ENCODE measurements at regions not wholly inside any gene's neighbourhood (a gene's known extent, or its start where the extent isn't known, plus 50 kb on each side); places are given as distances from the start of the nearest gene placed in this dataset.

GRCh38 chr18:60319129-60319528, 53.4 kb downstream of the MC4R start:
- no peak overlapping the region for H3K4me3 ChIP-seq (ENCODE audit: control insufficient read depth, low read depth, low read length)
- TF ChIP-seq, protein P1, sequence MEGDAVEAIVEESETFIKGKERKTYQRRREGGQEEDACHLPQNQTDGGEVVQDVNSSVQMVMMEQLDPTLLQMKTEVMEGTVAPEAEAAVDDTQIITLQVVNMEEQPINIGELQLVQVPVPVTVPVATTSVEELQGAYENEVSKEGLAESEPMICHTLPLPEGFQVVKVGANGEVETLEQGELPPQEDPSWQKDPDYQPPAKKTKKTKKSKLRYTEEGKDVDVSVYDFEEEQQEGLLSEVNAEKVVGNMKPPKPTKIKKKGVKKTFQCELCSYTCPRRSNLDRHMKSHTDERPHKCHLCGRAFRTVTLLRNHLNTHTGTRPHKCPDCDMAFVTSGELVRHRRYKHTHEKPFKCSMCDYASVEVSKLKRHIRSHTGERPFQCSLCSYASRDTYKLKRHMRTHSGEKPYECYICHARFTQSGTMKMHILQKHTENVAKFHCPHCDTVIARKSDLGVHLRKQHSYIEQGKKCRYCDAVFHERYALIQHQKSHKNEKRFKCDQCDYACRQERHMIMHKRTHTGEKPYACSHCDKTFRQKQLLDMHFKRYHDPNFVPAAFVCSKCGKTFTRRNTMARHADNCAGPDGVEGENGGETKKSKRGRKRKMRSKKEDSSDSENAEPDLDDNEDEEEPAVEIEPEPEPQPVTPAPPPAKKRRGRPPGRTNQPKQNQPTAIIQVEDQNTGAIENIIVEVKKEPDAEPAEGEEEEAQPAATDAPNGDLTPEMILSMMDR (conservative IDR thresholded peaks at IDR 0.05; ENCODE audit: control insufficient read depth, insufficient read depth, low read depth, low read length): no peak
- no peak for DNase-seq (ENCODE audit: low read depth)

GRCh38 chr18:60311676-60312360, 60.8 kb downstream of the MC4R start:
- TF ChIP-seq, protein P1 (conservative IDR thresholded peaks at IDR 0.05; ENCODE audit: control insufficient read depth, insufficient read depth, low read depth, low read length): no peak
- no peak overlapping the region for H3K4me3 ChIP-seq (ENCODE audit: control insufficient read depth, low read depth, low read length)

GRCh38 chr18:60295674-60296073, 76.9 kb downstream of the MC4R start:
- DNase-seq (ENCODE audit: low read depth): no peak
- TF ChIP-seq, protein P1 (conservative IDR thresholded peaks at IDR 0.05; ENCODE audit: control insufficient read depth, insufficient read depth, low read depth, low read length): no peak
- no peak overlapping the region for H3K4me3 ChIP-seq (ENCODE audit: control insufficient read depth, low read depth, low read length)

More at GRCh38 chr18:60311676-60312360, 60.8 kb downstream of the MC4R start:
- DNase-seq (ENCODE audit: low read depth): no peak

DNA sequence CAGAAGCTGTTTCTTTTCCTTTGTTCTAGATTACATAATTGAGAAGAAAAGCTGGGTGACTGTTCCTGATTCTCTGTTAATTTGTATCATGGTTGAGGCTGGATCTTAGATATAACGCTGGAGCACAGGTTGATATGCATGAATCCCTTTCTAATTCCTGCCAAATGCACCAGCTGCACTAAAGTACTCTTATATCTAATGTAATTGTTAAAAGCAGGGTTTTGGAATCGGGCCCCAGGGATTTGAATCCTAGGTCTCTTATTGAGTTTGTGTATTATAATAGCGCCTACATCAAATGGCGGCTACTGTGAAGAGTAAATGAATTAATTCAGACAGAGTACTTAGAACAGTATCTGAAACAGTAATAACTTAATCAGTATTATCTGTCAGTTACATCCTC, 80.4 kb downstream of the MC4R start:
- TF ChIP-seq, protein P1 (conservative IDR thresholded peaks at IDR 0.05; ENCODE audit: control insufficient read depth, insufficient read depth, low read depth, low read length): no peak

GRCh38 chr18:60279391-60279790, 93.2 kb downstream of the MC4R start:
- no peak overlapping the region for H3K4me3 ChIP-seq (ENCODE audit: control insufficient read depth, low read depth, low read length)
- TF ChIP-seq, protein P1 (conservative IDR thresholded peaks at IDR 0.05; ENCODE audit: control insufficient read depth, insufficient read depth, low read depth, low read length): no peak
- DNase-seq (ENCODE audit: low read depth): no peak

More for the DNA sequence above, 80.4 kb downstream of the MC4R start:
- DNase-seq (ENCODE audit: low read depth): no peak
- no peak overlapping the region for H3K4me3 ChIP-seq (ENCODE audit: control insufficient read depth, low read depth, low read length)

DNA sequence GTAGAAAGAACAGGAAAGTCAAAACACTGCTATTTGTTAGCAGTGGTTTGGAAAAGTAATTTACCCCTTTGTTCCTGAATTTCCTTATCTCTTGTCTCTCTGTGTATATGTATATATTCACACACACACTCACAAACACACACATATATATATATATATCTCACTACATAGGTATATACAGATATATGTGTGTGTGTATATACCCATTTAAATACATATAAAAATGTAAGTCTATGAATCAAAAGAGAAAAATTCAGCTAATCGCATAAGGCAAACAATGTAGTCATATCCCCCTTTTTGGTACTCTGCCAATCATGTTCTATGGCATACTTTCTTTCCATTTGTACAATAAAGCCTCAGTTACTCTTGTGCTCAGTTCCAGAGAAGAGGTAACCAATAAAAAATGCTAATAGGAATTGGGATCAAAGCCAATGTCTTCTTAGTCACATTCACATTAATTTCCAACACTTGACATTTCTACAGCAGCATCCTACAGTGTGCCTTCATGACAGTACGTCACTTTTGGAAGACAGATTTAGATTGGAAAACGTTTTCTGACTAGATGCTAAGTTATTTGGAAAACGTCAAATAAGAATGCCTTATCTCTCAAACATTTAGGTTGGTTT, 94.6 kb downstream of the MC4R start:
- no peak for DNase-seq (ENCODE audit: low read depth)
- H3K4me3 ChIP-seq (ENCODE audit: control insufficient read depth, low read depth, low read length): no peak overlapping the region
- TF ChIP-seq, protein P1 (conservative IDR thresholded peaks at IDR 0.05; ENCODE audit: control insufficient read depth, insufficient read depth, low read depth, low read length): no peak
